Skeletal muscle satellite cell (primary cell): ENCODE measurements at regions not wholly inside any gene's neighbourhood (a gene's known extent, or its start where the extent isn't known, plus 50 kb on each side); places are given as distances from the start of the nearest gene placed in this dataset.

ENCODE experiments used
- H3K27me3 ChIP-seq: 2 replicates; pipeline ENCODE4 v1.7.0; 2013; ENCODE audit warnings: low read length; ENCODE audit not compliant: control insufficient read depth, insufficient read depth
- H3K36me3 ChIP-seq: 2 replicates; pipeline ENCODE4 v1.7.0; 2013; ENCODE audit warnings: mild to moderate bottlenecking, control low read depth, low read length; ENCODE audit not compliant: insufficient read depth
- H3K4me1 ChIP-seq: 2 replicates; pipeline ENCODE4 v1.7.0; 2013; ENCODE audit warnings: low read length; ENCODE audit not compliant: control insufficient read depth, insufficient read depth
- H3K4me2 ChIP-seq: 2 replicates; pipeline ENCODE4 v1.7.0; 2013; ENCODE audit warnings: mild to moderate bottlenecking, low read length
- H3K4me3 ChIP-seq: 2 replicates; pipeline ENCODE4 v1.7.0; 2013; ENCODE audit warnings: low read length
- H3K9ac ChIP-seq: 2 replicates; pipeline ENCODE4 v1.7.0; 2013; ENCODE audit warnings: mild to moderate bottlenecking, low read depth, low read length, moderate library complexity
- H3K9me3 ChIP-seq: replicated peaks from 2 replicates; pipeline ENCODE4 v1.7.0; 2013; ENCODE audit warnings: mild to moderate bottlenecking, control low read depth, low read length

- Histone ChIP-seq H3K9ac (no peak overlapping the region), H3K36me3 (no peaks in the 10 kb centered on the region)
Observed at GRCh38 chr16:50446861-50447260, 78.1 kb upstream of the BRD7 start.

GRCh38 chr16:50445621-50446555 is 77.1 kb upstream of the BRD7 start:
- H3K4me1 ChIP-seq = no peaks in the 10 kb centered on the region
- H3K9ac ChIP-seq = no peak overlapping the region
- no peaks in the 10 kb centered on the region for H3K27me3 ChIP-seq
- no peak overlapping the region for H3K4me3 ChIP-seq
- no peaks in the 10 kb centered on the region for H3K36me3 ChIP-seq
- no peaks in the 10 kb centered on the region for H3K9me3 ChIP-seq
- no peak overlapping the region for H3K4me2 ChIP-seq

More at GRCh38 chr16:50446861-50447260, 78.1 kb upstream of the BRD7 start:
- Histone ChIP-seq H3K4me3 (no peak overlapping the region), H3K4me1 (no peaks in the 10 kb centered on the region), H3K27me3 (no peaks in the 10 kb centered on the region), H3K4me2 (no peak overlapping the region), H3K9me3 (no peaks in the 10 kb centered on the region)

- no peaks in the 10 kb centered on the region for H3K27me3 ChIP-seq
- H3K9me3 ChIP-seq = no peaks in the 10 kb centered on the region
- H3K4me1 ChIP-seq = no peaks in the 10 kb centered on the region
- H3K36me3 ChIP-seq = no peaks in the 10 kb centered on the region
- H3K4me3 ChIP-seq = no peak overlapping the region
- no peak overlapping the region for H3K9ac ChIP-seq
- no peak overlapping the region for H3K4me2 ChIP-seq
Observed at GRCh38 chr16:50444526-50444925, 75.7 kb upstream of the BRD7 start.

DNA sequence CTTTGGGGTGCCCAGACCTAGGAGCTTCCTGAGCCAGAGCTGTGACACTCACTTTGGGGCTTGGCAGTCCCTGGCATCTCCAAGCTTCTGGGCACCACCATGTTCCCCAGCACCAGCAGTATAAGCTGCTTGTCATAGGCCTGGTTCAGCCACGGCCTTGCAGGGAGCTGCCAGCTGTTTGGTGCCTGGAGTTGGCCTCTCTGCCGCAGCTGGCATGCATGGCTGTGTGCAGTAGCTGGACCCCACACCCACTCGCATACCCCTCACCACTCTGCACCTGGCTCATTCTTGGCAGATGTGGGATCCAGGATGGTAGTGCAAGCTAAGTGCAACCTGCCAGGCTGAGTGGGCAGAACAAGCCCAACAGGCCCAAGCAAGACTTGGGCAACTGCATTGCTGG is 73.4 kb upstream of the BRD7 start:
- H3K4me2 ChIP-seq = no peak overlapping the region
- no peak overlapping the region for H3K9ac ChIP-seq
- H3K4me3 ChIP-seq = no peak overlapping the region
- H3K36me3 ChIP-seq = no peaks in the 10 kb centered on the region
- H3K27me3 ChIP-seq = no peaks in the 10 kb centered on the region
- H3K4me1 ChIP-seq = no peaks in the 10 kb centered on the region
- no peaks in the 10 kb centered on the region for H3K9me3 ChIP-seq

- Histone ChIP-seq H3K9ac (no peak overlapping the region), H3K27me3 (no peaks in the 10 kb centered on the region), H3K36me3 (no peaks in the 10 kb centered on the region), H3K9me3 (no peaks in the 10 kb centered on the region), H3K4me2 (no peak overlapping the region), H3K4me3 (no peak overlapping the region), H3K4me1 (no peaks in the 10 kb centered on the region)
Observed at GRCh38 chr16:50441486-50442157, 72.8 kb upstream of the BRD7 start.

GRCh38 chr16:50440991-50441390 is 72.2 kb upstream of the BRD7 start:
- no peaks in the 10 kb centered on the region for H3K9me3 ChIP-seq
- no peak overlapping the region for H3K4me2 ChIP-seq
- no peaks in the 10 kb centered on the region for H3K36me3 ChIP-seq
- H3K27me3 ChIP-seq = no peaks in the 10 kb centered on the region
- no peaks in the 10 kb centered on the region for H3K4me1 ChIP-seq
- no peak overlapping the region for H3K4me3 ChIP-seq
- no peak overlapping the region for H3K9ac ChIP-seq

- H3K9ac ChIP-seq = no peak overlapping the region
Observed at GRCh38 chr16:50440531-50440930, 71.7 kb upstream of the BRD7 start.

GRCh38 chr16:50437769-50438437 is 69.1 kb upstream of the BRD7 start:
- no peak overlapping the region for H3K4me3 ChIP-seq
- H3K36me3 ChIP-seq = no peaks in the 10 kb centered on the region
- H3K9ac ChIP-seq = no peak overlapping the region
- no peaks in the 10 kb centered on the region for H3K9me3 ChIP-seq
- no peaks in the 10 kb centered on the region for H3K4me1 ChIP-seq
- H3K4me2 ChIP-seq = no peak overlapping the region
- H3K27me3 ChIP-seq = peaks cover 3% of the 10 kb centered on the region

More at GRCh38 chr16:50440531-50440930, 71.7 kb upstream of the BRD7 start:
- no peaks in the 10 kb centered on the region for H3K36me3 ChIP-seq
- H3K4me3 ChIP-seq = no peak overlapping the region
- no peak overlapping the region for H3K4me2 ChIP-seq
- no peaks in the 10 kb centered on the region for H3K4me1 ChIP-seq
- no peaks in the 10 kb centered on the region for H3K9me3 ChIP-seq
- no peaks in the 10 kb centered on the region for H3K27me3 ChIP-seq

- Histone ChIP-seq H3K36me3 (no peaks in the 10 kb centered on the region), H3K9me3 (no peaks in the 10 kb centered on the region), H3K4me2 (no peak overlapping the region), H3K9ac (no peak overlapping the region), H3K4me1 (no peaks in the 10 kb centered on the region), H3K4me3 (no peak overlapping the region), H3K27me3 (peaks cover 3% of the 10 kb centered on the region)
Observed at GRCh38 chr16:50436271-50436670, 67.5 kb upstream of the BRD7 start.

GRCh38 chr16:50434872-50435478 is 66.2 kb upstream of the BRD7 start:
- no peaks in the 10 kb centered on the region for H3K9me3 ChIP-seq
- no peaks in the 10 kb centered on the region for H3K36me3 ChIP-seq
- no peak overlapping the region for H3K4me3 ChIP-seq
- H3K4me1 ChIP-seq = no peaks in the 10 kb centered on the region
- H3K9ac ChIP-seq = no peak overlapping the region
- no peak overlapping the region for H3K4me2 ChIP-seq
- peaks cover 3% of the 10 kb centered on the region for H3K27me3 ChIP-seq

DNA sequence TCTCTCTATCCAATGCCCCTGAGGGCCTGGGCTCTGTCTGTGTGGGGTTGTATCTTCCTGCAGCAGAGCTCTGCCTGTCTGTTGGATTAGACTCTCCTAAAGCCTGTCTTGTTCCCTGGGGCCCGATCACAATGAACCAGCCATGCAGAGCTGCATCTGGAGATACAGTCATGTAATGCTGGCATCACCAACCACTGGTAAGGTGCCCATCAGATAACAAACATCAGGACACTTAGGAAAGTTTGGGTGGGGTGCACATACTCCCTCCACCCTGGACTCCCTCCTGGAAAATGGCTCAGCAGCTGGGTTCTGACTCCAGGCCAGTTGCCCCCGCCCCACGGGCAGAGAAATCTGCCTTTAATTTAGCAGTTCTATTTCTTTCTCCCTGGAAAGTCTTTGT is 61.3 kb upstream of the BRD7 start:
- Histone ChIP-seq H3K4me3 (no peak overlapping the region), H3K4me2 (no peak overlapping the region), H3K27me3 (peaks cover 3% of the 10 kb centered on the region), H3K4me1 (no peaks in the 10 kb centered on the region), H3K36me3 (no peaks in the 10 kb centered on the region), H3K9me3 (no peaks in the 10 kb centered on the region), H3K9ac (no peak overlapping the region)
